DMS53 (cell line): ENCODE measurements at regions not wholly inside any gene's neighbourhood (a gene's known extent, or its start where the extent isn't known, plus 50 kb on each side); places are given as distances from the start of the nearest gene placed in this dataset.
"Not testable (repeated sequence)": the region's sequence is repeated elsewhere in the genome, so short reads cannot be mapped to it uniquely, and the experiment has no call there.

Experiments
- DNase-seq: peaks from one replicate; lab custom pipeline; 2025; lab: John Stamatoyannopoulos, UW

GRCh38 chr4:64822405-64822804 lies 413.2 kb upstream of the TECRL start:
- no peak for DNase-seq

GRCh38 chr4:64821219-64821976 lies 412.1 kb upstream of the TECRL start:
- DNase-seq, result no peak

DNA sequence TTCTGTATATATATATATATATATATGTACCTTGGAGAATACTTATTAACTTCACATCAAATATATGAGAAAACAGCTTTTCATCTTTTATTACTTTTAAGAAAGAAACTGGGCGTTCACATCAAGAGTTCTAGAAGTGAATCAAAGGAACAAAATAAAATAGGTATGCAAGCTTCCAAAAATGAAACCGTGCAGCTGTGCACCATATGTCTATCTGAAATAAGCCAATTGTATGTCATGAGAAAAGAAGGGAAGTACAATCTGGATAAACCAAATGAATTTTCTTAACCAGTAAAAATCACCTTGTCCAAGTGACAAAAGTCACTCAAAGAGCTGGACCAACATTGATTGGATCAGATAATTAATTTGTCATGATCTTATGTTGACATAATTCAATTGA lies 405.4 kb upstream of the TECRL start:
- DNase-seq, result no peak

DNA sequence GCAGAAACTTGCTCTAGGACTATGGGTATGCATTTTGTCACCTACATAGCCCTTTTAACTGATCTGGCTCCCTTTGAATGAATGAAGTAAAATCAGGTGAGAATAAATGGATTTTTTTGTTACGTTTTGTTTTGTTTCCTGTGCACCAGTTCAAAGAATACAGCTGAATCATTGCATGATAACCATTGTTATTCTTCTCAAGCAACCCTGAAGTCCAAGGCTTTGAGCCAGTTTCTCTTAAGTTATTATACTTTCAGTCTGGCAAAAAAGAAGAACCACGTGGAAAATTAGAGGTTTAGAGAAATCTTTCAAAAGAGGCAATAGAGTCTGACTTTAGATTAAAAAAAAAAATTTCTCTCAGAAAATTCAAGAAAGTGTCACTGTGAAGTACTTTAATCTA lies 398.6 kb upstream of the TECRL start:
- no peak for DNase-seq

GRCh38 chr4:64799751-64800150 lies 390.5 kb upstream of the TECRL start:
- no peak for DNase-seq

- not testable (repeated sequence) for DNase-seq
Observed at GRCh38 chr4:64798828-64799227, 389.6 kb upstream of the TECRL start.

DNA sequence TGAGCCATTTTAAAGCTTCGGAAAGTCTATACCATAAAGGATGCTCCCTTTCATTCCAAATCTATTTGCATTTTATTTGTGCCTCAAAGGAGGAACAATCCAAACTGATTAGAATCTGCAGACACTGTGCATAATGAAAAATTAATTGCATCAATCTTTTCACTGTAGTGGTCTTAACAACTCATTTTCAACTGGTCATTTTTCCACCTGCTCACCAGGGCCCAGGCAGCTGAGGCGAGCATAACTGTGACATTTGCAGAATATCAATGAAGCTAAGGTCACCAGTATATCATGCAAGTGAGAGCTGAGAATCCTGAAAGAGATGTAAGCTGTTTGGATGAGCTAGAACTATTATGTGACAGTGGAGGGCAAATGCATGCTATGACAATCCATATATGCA lies 387.3 kb upstream of the TECRL start:
- DNase-seq, result no peak

GRCh38 chr4:64784125-64784524 lies 374.9 kb upstream of the TECRL start:
- DNase-seq, result peak; percentile 82

- DNase-seq, result peak; percentile 64
Observed at GRCh38 chr4:64781737-64782326, 372.6 kb upstream of the TECRL start.

GRCh38 chr4:64780664-64781063 lies 371.4 kb upstream of the TECRL start:
- peak; percentile 68 for DNase-seq

DNA sequence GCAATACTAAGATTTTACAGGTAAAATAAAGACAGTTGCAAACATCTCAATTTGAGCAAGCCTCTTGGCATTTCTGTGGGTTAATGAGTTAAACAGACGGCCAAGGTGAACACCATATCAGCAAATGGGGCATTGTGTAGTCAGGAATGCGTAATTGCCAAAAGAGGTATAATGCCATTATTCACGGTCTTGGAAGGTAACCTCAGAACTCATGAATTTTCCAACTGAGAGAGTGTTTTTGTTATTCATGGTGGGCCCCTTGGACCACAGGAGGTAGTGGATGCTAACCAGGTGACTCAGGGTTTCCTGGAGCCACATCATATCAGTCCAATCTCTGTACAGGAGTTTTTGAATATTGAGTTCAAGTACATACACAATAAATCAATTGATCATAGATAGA lies 368.0 kb upstream of the TECRL start:
- no peak for DNase-seq

DNA sequence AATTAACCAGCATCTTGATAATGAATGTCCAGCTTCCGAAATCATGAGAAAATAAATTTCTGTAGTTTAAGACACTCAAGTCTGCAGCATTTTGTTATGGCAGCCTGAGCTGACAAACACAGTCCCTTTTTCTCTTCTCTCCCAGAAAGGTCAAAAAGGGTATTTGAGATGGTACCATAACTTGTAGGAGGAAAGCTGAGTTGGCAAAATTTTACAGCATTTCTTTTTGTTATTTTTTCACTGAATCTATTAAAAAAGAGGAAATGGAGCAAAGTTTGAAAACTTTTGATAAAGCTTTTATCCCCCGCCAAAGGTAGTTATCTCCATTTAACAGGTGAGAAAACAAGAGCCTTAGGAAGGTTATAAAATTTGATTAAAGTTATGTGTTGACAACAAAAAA lies 367.6 kb upstream of the TECRL start:
- no peak for DNase-seq

GRCh38 chr4:64774626-64775025 lies 365.4 kb upstream of the TECRL start:
- DNase-seq, result no peak

GRCh38 chr4:64771149-64771548 lies 361.9 kb upstream of the TECRL start:
- DNase-seq, result no peak

GRCh38 chr4:64767547-64767946 lies 358.3 kb upstream of the TECRL start:
- DNase-seq, result no peak

GRCh38 chr4:64766565-64766964 lies 357.3 kb upstream of the TECRL start:
- DNase-seq, result no peak

GRCh38 chr4:64756016-64756415 lies 346.8 kb upstream of the TECRL start:
- no peak for DNase-seq

DNA sequence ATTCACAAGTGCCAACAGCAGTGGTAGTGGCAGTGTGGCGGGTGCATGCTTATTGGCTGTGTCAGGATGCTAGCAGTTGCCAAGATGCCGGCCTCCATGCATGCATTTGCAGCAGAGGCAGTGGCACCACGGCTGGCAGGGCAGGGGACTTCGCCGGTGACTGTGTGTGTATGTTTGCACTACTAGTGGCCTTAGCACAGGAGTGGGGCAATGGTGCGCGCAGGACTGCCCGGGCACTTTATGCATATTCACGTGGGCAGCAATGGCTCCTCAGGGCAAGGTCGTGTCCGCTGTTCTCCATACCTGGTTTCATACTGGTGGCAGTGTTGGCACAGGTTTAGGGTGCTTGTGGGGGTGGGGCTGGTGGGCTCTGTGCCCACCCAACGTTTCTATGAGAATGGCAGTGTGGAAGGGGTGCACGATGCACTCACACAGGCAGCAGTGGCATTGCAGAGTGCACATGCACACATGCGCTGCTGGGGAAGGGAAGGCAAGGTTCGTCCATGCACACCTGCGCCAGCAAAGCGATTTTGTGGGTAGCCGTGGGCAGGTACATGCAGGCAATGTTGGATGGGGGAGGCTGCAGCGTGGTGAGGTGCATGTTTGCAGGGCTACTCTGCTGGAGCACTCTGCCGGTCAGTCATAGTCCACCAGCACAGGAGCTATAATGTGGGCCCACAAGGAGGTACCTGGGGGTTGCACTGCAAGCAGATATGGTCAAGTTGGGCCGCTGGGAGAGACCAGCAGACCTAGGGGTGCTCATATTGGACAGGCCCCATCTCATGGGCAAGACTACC lies 338.9 kb upstream of the TECRL start:
- no peak for DNase-seq

- DNase-seq, result no peak
Observed at GRCh38 chr4:64738240-64738639, 329.0 kb upstream of the TECRL start.

GRCh38 chr4:64737854-64738138 lies 328.5 kb upstream of the TECRL start:
- not testable (repeated sequence) for DNase-seq

GRCh38 chr4:64737026-64737853 lies 328.0 kb upstream of the TECRL start:
- DNase-seq, result no peak

DNA sequence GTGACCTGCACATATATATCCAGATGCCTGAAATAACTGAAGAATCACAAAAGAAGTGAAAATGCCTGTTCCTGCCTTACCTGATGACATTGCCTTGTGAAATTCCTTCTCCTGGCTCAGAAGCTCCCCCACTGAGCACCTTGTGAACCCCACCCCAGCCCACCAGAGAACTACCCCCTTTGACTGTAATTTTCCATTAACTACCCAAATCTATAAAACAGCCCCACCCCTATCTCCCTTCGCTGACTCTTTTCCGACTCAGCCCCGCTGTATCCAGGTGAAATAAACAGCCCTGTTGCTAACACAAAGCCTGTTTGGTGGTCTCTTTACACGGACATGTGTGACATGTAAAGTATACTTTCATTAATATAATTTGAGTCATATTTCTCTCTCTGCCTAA lies 320.3 kb upstream of the TECRL start:
- no peak for DNase-seq
